ENCODE measurements at regions not wholly inside any gene's neighbourhood (a gene's known extent, or its start where the extent isn't known, plus 50 kb on each side); places are given as distances from the start of the nearest gene placed in this dataset.

DNA sequence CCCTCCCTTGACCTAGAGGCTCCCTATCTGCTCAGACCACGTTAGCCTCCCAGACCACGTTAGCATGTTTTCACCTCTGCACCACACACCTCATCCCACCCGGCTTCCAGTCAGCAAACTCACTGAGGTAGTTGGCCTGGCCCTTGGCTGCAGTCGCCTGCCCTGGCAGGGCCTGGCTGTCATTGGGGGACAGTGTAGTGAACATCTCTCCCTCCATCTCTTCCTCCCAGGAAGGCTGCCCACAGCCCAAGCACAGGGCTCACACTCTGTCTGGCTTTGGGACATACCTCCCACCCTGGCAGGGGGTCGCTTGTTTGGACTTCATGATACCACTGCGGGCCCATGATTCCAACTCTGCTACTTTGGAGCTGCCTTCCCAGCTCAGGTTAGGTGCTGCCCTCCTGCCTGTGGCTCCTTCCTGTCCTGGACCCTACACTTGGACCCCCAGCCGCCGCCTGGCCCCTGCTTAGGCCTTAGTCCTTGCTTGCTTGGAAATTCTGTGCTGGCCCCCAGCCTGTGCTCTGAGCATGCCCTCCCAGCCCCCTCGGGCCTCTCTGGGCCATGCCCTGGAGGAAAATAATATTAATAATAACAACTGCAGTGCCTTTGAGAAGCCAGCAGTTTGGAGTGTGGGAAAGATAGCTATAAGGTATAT, 167.7 kb downstream of the COPRS start:
- TF ChIP-seq YY1 (IDR thresholded peaks at IDR 0.05; ENCODE audit: low read depth, low read length) (no peak), CBX5 (IDR thresholded peaks at IDR 0.05; ENCODE audit: low read depth, low read length) (no peak), CTCF (IDR thresholded peaks at IDR 0.05; ENCODE audit: control extremely low read depth in 1 of 3, insufficient read depth in 1 of 3, low read depth in 1 of 3, low read length in 3 of 3) (no peak), PHF8 (conservative IDR thresholded peaks at IDR 0.05; ENCODE audit: low read depth, low read length) (no peak), CHD2 (IDR thresholded peaks at IDR 0.05; ENCODE audit: low read length) (no peak), E2F6 (IDR thresholded peaks at IDR 0.05) (no peak), TAF1 (IDR thresholded peaks at IDR 0.05; ENCODE audit: low read depth, low read length) (no peak), EZH2 (IDR thresholded peaks at IDR 0.05; ENCODE audit: low read depth, low read length, severe bottlenecking) (no peak)
- TF ChIP-seq, protein P1, sequence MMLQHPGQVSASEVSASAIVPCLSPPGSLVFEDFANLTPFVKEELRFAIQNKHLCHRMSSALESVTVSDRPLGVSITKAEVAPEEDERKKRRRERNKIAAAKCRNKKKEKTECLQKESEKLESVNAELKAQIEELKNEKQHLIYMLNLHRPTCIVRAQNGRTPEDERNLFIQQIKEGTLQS (IDR thresholded peaks at IDR 0.05; ENCODE audit: insufficient read depth, low read depth, low read length) = no peak

All from H1 (cell line).